KMS-11 (cell line): ENCODE measurements at regions not wholly inside any gene's neighbourhood (a gene's known extent, or its start where the extent isn't known, plus 50 kb on each side); places are given as distances from the start of the nearest gene placed in this dataset.

Experiments used
- H2AFZ ChIP-seq: fragments of 200-600 bp; sonication (generic); 2 replicates; pipeline ENCODE4 v1.6.1; 2016; ENCODE audit warnings: antibody characterized with exemption, mixed run types, low read depth
- H3K27ac ChIP-seq: fragments of 200-600 bp; sonication (generic); 2 replicates; pipeline ENCODE4 v1.6.1; 2016; ENCODE audit warnings: mild to moderate bottlenecking, mixed run types
- H3K27me3 ChIP-seq: fragments of 200-600 bp; sonication (generic); 2 replicates; pipeline ENCODE4 v1.6.1; 2017; ENCODE audit warnings: mild to moderate bottlenecking, low read depth, mixed run types, moderate library complexity; ENCODE audit not compliant: insufficient read depth
- H3K36me3 ChIP-seq: fragments of 200-600 bp; sonication (generic); 2 replicates; pipeline ENCODE4 v1.6.1; 2017; ENCODE audit warnings: mild to moderate bottlenecking, mixed run types; ENCODE audit not compliant: insufficient read depth
- H3K4me1 ChIP-seq: fragments of 200-600 bp; sonication (generic); 2 replicates; pipeline ENCODE4 v1.6.1; 2016; ENCODE audit warnings: mild to moderate bottlenecking, low read depth, mixed run types; ENCODE audit not compliant: poor library complexity, severe bottlenecking
- H3K4me2 ChIP-seq: fragments of 200-600 bp; sonication (generic); 2 replicates; pipeline ENCODE4 v1.7.0; 2016; ENCODE audit warnings: mild to moderate bottlenecking, mixed run types
- H3K4me3 ChIP-seq: fragments of 200-600 bp; sonication (generic); IDR thresholded peaks from 2 replicates; pipeline ENCODE4 v1.6.1; 2017; ENCODE audit warnings: low read depth, low read length, mixed read lengths; ENCODE audit not compliant: insufficient read depth
- H3K79me2 ChIP-seq: fragments of 200-600 bp; sonication (generic); 2 replicates; pipeline ENCODE4 v1.6.1; 2016; ENCODE audit warnings: low read depth, mixed run types; ENCODE audit not compliant: insufficient read depth
- H3K9ac ChIP-seq: fragments of 200-600 bp; sonication (generic); 2 replicates; pipeline ENCODE4 v1.6.1; 2016; ENCODE audit warnings: mild to moderate bottlenecking, mixed run types
- H4K20me1 ChIP-seq: fragments of 200-600 bp; sonication (generic); 2 replicates; pipeline ENCODE4 v1.6.1; 2016; ENCODE audit warnings: mild to moderate bottlenecking, mixed run types; ENCODE audit not compliant: insufficient read depth
- CTCF ChIP-seq: fragments of 200-600 bp; sonication (generic); conservative IDR thresholded peaks from 2 replicates; pipeline ENCODE4 v1.6.1; 2017; ENCODE audit warnings: low read depth, mild to moderate bottlenecking, antibody characterized with exemption, low read length, moderate library complexity, mixed read lengths

GRCh38 chr12:20205854-20206253 lies 162.5 kb upstream of the PDE3A start:
- no peaks in the 10 kb centered on the region for H3K27me3 ChIP-seq
- no peaks in the 10 kb centered on the region for H4K20me1 ChIP-seq
- H3K9ac ChIP-seq = no peak overlapping the region
- no peak for TF ChIP-seq CTCF
- no peak overlapping the region for H2AFZ ChIP-seq
- no peaks in the 10 kb centered on the region for H3K79me2 ChIP-seq
- no peaks in the 10 kb centered on the region for H3K4me1 ChIP-seq
- H3K36me3 ChIP-seq = no peaks in the 10 kb centered on the region
- H3K4me3 ChIP-seq = no peak overlapping the region
- H3K27ac ChIP-seq = no peak overlapping the region
- no peak overlapping the region for H3K4me2 ChIP-seq

- TF ChIP-seq CTCF = no peak
- Histone ChIP-seq H3K79me2 (no peaks in the 10 kb centered on the region), H3K27me3 (no peaks in the 10 kb centered on the region), H3K9ac (no peak overlapping the region), H3K36me3 (no peaks in the 10 kb centered on the region), H3K27ac (no peak overlapping the region), H3K4me2 (no peak overlapping the region), H3K4me3 (no peak overlapping the region), H4K20me1 (no peaks in the 10 kb centered on the region), H2AFZ (no peak overlapping the region), H3K4me1 (no peaks in the 10 kb centered on the region)
Measured at GRCh38 chr12:20206410-20206809, 161.9 kb upstream of the PDE3A start.

DNA sequence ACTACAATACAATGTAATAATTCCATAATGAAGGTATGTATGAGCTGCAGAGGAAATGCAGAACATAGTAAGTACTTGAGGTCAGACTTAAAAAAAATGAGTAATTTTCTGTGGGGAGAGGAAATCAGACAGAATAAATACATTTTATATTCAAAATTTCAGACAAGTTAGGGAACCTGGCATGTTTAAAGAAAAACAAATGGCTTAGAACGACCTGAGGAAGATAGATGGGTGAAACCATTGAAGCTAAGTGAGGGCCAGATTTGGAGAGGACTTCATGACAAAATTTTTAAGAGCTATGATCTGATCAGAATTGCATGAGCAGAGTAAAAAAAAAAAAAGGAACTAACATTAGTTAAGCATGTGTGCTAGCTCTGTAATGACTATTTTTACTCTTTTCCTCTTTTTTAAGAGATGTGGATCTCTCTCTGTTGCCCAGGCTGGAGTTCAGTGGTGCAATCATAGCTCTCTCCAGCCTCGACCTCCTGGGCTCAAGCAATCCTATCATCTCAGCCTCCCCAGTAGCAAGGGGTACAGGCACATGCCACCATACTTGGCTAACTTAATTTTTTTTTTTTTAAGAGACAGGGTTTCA lies 157.6 kb upstream of the PDE3A start:
- no peak overlapping the region for H2AFZ ChIP-seq
- TF ChIP-seq CTCF = no peak
- no peaks in the 10 kb centered on the region for H3K79me2 ChIP-seq
- no peaks in the 10 kb centered on the region for H3K27me3 ChIP-seq
- H3K4me1 ChIP-seq = no peaks in the 10 kb centered on the region
- no peaks in the 10 kb centered on the region for H4K20me1 ChIP-seq
- H3K4me3 ChIP-seq = no peak overlapping the region
- no peak overlapping the region for H3K27ac ChIP-seq
- H3K4me2 ChIP-seq = no peak overlapping the region
- H3K36me3 ChIP-seq = no peaks in the 10 kb centered on the region
- H3K9ac ChIP-seq = no peak overlapping the region

GRCh38 chr12:20211541-20211940 lies 156.8 kb upstream of the PDE3A start:
- no peak for TF ChIP-seq CTCF
- no peak overlapping the region for H3K9ac ChIP-seq
- H4K20me1 ChIP-seq = no peaks in the 10 kb centered on the region
- H3K36me3 ChIP-seq = no peaks in the 10 kb centered on the region
- H3K4me2 ChIP-seq = no peak overlapping the region
- no peaks in the 10 kb centered on the region for H3K27me3 ChIP-seq
- no peaks in the 10 kb centered on the region for H3K79me2 ChIP-seq
- no peak overlapping the region for H3K4me3 ChIP-seq
- H3K27ac ChIP-seq = no peak overlapping the region
- H3K4me1 ChIP-seq = no peaks in the 10 kb centered on the region
- no peak overlapping the region for H2AFZ ChIP-seq
